ENCODE measurements at regions not wholly inside any gene's neighbourhood (a gene's known extent, or its start where the extent isn't known, plus 50 kb on each side); places are given as distances from the start of the nearest gene placed in this dataset.
A peak's percentile ranks its signal among the peaks of the same experiment; 100 is the strongest.

DNA sequence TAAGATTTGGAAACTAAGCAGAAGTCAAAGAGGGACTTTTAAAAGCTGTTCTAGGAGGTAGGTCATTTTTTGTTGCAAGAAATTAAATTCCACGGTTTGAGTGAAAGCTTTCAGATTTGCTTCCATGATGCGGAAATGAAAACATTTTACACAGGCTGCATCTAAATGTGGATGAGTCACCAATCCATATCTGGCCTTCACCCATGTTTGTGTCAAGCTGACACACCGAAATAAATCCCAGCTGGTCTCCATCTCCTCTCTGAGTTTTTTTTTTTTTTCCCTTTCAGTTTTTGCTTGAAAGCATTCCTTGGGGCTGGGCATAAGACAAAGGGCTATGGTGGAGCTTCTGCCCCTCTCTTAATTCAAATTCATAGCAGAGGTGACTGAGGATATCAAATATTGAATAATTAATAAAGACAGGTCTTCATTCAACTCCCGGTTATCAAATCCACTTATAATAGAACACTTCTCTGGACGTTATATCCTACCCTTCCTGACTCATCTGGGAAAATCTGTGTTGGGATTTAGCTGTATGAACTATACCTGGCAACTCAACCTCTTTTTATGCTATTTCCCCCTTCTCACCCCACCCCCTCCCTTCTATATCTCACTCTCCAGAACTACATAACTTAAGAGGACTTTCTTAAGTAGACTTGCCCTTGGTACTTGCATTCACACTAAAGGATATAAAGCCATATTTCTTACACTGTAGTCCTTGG, 558.3 kb upstream of the GCFC2 start:
- DNase-seq, result no peak
- TF ChIP-seq POLR2A (IDR thresholded peaks at IDR 0.05; ENCODE audit: low read length), result no peak
- TF ChIP-seq GATA1 (IDR thresholded peaks at IDR 0.05; ENCODE audit: low read depth, low read length), result no peak

DNA sequence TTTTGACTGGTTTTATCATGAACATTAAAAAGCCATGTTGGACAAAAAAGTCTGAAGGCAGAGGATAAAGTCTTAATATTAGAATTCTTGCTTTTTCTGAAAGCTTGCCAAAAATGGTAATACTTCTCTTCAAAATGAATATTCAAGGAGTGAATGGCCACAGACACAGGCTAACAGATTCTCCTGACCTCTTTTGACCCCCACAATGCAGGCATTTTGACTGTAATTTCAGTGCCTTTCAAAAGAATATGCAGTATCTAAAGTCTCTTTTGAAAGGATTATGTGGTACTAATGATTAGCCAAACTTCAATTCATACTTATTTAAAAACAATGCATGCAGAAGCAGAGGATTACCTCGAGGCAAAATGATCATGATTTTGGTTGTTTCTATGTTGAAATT, 557.8 kb upstream of the GCFC2 start:
- TF ChIP-seq GATA1 (IDR thresholded peaks at IDR 0.05; ENCODE audit: low read depth, low read length), result no peak
- TF ChIP-seq POLR2A (IDR thresholded peaks at IDR 0.05; ENCODE audit: low read length), result no peak
- no peak for DNase-seq

DNA sequence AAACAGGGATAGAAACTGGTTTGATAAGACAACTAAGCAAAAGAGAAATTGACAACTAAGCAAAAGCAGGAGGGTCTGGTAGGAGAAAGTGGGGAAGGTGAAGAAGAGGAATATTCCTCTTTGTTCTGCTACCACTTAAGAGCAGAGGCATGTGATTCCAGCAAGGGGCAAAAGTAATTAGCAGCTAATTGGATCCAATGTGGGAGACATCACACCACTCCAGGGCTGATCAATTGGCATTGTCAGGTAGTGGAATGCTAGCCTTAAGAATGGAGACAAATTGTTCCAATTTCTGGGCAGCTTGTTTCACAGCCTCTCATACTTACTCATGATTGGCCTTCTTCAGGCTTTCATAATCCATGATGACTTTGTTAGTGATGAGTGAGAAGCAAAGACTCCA, 547.1 kb upstream of the GCFC2 start:
- no peak for DNase-seq
- TF ChIP-seq POLR2A (IDR thresholded peaks at IDR 0.05; ENCODE audit: low read length), result no peak
- no peak for TF ChIP-seq GATA1 (IDR thresholded peaks at IDR 0.05; ENCODE audit: low read depth, low read length)

DNA sequence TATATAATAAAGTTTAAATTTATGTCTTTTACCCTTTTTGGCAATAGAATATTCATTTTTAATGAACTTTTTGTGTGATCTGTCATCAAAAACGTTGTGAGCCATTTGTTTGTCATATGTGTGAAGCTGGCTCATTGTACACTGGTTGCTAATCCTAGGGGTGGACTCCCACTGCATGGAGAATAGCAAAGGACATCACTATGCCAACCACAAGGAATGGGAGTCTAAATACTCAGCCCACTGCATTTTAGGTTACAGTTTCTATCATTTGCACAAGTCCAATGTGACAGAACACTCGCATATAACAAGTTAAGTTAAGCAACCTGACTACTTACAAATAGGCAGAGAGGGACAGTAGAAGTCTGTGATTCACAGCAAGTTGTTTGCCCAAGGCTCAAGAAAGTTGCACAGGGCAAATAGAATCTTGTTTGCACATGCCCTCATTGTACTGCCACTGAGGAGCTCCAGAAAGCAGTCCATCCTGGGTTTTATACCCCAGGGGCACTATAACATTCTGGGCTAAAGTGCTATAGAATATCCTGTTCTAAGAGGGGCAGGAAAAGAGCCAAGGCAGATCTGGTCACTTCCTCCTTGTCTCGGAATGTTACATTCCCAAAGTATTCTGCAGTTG, 545.9 kb upstream of the GCFC2 start:
- no peak for DNase-seq
- TF ChIP-seq GATA1 (IDR thresholded peaks at IDR 0.05; ENCODE audit: low read depth, low read length) (no peak), POLR2A (IDR thresholded peaks at IDR 0.05; ENCODE audit: low read length) (no peak)

DNA sequence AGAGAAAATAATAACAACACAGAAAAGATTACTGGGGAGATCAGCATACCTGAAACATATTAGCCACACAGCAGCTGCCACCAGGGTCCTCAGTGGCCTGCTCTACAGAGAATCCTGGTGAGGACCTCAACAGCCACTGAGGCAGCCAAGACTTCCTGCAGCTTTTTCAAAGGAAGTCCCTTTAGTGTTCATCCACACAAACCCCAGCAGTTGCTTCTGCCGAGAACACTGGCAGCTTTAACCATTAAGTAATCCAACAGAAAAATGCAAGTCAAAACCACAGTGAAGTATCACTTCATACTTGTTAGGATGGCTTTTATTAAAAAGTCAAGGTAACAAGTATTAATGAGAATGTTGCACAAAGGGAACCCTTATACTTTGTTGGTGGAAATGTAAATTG, 542.0 kb upstream of the GCFC2 start:
- DNase-seq, result no peak
- TF ChIP-seq POLR2A (IDR thresholded peaks at IDR 0.05; ENCODE audit: low read length) (no peak), GATA1 (IDR thresholded peaks at IDR 0.05; ENCODE audit: low read depth, low read length) (no peak)

DNA sequence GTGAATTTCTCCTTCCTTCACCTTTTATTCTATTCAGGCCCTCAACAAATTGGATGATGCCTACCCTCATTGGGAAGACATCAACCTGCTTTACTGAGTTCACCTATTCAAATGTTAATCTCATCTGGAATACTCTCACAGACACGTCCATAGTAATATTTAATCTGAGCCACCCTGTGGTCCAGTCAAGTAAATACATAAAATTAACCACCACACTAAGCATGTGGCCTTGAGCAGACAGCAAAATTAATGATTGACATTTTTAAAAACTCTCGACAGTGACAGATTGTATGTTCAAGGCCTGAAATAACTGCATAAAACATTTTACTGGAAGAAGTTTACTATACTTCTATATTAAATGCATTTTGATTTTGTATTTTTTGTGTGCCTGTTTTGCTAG, 540.6 kb upstream of the GCFC2 start:
- DNase-seq, result no peak
- TF ChIP-seq GATA1 (IDR thresholded peaks at IDR 0.05; ENCODE audit: low read depth, low read length) (no peak), POLR2A (IDR thresholded peaks at IDR 0.05; ENCODE audit: low read length) (no peak)

DNA sequence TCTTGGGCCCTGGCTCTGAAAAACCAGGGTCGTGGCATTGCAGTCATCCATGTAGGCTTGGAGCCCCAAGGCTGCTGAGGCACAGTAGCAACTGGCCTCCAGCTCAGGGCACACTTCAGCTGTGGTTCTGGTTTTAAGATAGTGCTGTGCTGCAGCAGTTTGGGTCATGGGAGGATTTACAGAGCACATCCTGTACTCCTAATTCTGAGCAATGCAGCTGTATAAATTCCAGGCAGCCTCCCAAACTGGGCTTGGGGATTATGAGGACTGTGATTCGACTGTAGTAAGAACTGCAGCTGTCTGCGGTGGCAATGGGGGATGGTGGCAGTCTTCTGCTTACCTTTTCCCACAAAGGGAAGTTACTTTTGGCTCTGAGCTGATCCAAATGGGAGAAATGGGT, 536.3 kb upstream of the GCFC2 start:
- TF ChIP-seq GATA1 (IDR thresholded peaks at IDR 0.05; ENCODE audit: low read depth, low read length), result no peak
- TF ChIP-seq POLR2A (IDR thresholded peaks at IDR 0.05; ENCODE audit: low read length), result no peak
- DNase-seq, result no peak

DNA sequence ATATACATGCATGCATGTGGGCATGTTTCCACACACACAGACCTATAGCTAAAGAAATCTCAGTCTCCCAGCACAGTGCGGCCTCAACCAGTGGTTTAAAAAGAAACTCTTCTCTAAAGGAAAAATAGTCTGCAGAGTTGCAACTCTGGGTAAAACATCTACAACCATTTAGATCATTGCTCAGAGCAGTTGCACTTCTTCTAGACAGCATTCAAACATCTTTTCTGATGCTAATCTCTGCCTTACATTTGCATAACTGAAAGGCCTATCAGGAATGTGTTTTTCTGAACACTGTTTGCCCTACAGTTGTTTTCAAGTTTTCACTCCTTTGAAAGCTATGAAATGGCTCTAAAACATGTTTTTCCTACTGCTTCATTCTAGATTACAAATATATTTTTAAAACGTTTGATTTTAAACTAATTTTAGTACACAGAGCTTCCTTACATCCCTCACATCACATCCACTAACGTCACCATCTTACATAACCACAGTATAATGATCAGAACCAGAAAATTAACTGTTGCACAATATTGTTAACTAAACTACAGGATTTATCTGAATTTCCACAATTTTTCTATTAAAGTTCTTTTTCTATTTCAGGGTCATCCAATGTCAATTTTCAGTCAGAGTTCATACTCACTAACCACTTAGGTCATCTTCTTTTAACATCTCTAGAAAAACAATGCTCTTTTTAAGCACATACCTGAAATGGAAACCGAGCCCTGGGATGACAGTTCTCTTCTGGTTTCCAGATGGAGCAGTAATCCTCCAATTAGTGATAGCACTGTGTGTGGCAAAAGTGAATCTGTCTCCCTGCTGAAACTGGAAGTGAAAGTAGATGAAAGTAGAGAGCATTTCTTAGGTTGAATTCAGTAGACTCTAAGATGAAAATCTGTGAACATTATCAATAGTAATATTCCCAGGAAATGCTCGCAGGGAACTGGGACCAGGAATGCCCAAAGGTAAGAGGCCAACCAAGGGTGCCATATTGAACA, 501.6 kb upstream of the GCFC2 start:
- no peak for DNase-seq
- no peak for TF ChIP-seq GATA1 (IDR thresholded peaks at IDR 0.05; ENCODE audit: low read depth, low read length)
- TF ChIP-seq POLR2A (IDR thresholded peaks at IDR 0.05; ENCODE audit: low read length), result no peak

DNA sequence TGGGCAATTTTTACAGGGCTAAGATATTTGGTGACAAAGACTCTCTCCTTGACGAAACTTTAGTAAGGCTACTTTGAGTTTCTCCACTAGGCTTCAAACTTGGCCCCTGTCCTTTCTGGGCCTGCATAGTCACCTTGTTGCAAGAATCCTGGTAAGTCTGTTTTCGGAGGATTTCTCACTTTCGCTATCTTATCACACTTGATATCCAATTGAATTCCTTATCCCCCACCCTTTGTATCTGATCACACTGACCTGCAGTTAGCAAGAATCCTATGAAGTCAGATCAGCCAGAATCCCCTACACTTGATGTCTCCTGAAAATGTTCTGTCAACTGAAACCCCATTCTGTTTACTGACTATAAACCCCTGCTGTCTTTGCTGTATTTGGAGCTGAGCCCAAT, 499.8 kb upstream of the GCFC2 start:
- no peak for TF ChIP-seq POLR2A (IDR thresholded peaks at IDR 0.05; ENCODE audit: low read length)
- no peak for DNase-seq

DNA sequence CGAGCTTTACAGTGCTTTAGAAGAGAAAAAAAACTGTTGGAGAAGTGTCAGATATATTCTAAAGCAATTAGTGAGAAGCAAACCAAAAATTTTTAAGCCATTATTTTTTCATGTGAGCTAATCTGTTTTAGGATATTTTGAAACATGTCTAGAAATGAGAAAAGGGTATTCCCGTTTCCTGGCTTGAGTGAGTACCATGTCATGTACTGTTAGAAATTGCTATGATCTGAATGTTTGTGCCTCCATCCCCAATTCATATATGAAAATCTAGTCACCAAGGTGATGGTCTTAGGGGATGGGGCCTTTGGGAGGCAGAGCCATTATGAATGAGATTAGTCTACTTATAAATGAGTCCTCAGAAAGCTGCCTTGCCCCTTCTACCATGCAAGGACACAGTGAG, 493.3 kb upstream of the GCFC2 start:
- TF ChIP-seq POLR2A (IDR thresholded peaks at IDR 0.05; ENCODE audit: low read length) (no peak), GATA1 (IDR thresholded peaks at IDR 0.05; ENCODE audit: low read depth, low read length) (no peak)
- no peak for DNase-seq

DNA sequence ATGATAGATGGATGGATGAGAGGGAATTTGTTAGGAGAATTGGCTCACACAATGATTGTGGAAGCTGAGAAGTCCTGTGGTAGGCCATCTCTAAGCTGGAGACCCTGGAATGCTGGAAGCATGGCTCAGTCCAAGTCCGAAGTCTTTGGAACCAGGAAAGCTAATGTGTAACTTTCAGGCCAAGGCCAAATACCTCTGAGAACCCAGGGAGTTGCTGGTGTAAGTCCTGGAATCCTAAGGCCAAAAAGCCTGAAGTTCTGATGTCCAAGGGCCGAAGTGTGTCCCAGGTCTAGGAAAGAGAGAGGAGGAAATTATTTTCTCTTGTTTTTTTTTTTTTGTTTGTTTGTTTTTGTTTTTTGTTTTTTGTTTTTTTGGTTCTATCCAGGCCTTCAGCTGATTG, 492.2 kb upstream of the GCFC2 start:
- DNase-seq, result no peak
- TF ChIP-seq POLR2A (IDR thresholded peaks at IDR 0.05; ENCODE audit: low read length), result no peak
- no peak for TF ChIP-seq GATA1 (IDR thresholded peaks at IDR 0.05; ENCODE audit: low read depth, low read length)

DNA sequence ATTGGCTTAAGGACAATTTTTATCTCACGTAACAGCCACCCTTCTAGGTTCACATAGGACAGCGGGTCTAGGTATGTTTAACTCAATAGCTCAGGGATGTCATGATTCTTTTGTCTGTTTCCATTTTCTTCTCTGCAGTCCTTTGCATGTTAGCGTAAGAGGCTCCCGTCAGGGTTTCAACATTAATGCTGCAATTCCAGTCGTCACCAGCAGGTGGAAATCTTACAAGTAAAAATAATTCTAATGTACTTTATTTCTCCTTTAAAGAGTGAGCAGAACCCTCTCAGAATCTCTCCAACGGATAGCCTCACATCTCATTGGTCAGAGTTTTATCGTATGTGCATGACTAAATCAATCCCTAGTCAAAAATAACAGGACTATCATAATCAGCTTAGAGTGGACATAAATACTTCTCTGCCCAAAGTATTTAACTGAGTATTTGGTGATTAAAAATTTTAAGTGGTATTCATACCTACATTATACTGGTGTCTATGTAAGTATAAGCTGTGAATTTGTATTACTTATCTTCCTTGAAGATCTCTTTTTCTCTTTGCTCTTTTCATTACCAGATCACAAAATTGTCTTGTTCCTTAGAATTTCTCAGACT, 487.2 kb upstream of the GCFC2 start:
- TF ChIP-seq GATA1 (IDR thresholded peaks at IDR 0.05; ENCODE audit: low read depth, low read length), result no peak
- no peak for TF ChIP-seq POLR2A (IDR thresholded peaks at IDR 0.05; ENCODE audit: low read length)
- peak; percentile 51 to 72 for DNase-seq

DNA sequence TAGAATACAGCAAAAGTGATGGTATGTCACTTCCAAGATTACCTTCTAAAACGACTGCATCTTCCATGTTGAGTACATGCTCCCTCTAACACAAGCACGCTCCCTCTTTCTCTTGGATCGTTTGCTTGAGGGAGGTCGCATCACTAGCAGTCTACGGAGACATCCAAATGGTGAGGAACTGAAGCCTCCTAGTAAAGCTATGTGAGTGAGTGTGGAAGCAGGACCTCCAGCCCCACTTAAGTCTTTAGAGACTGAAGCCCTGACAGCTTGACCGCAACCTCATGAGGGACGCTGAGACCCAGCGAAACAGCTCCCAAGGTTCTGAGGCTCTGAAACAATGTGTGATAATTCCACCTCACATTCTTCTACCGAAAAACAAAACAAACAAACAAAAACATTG, 486.7 kb upstream of the GCFC2 start:
- no peak for DNase-seq
- no peak for TF ChIP-seq POLR2A (IDR thresholded peaks at IDR 0.05; ENCODE audit: low read length)
- TF ChIP-seq GATA1 (IDR thresholded peaks at IDR 0.05; ENCODE audit: low read depth, low read length), result no peak

All from erythroblast (primary cell).